GM12801 (cell line): ENCODE measurements at regions not wholly inside any gene's neighbourhood (a gene's known extent, or its start where the extent isn't known, plus 50 kb on each side); places are given as distances from the start of the nearest gene placed in this dataset.

Experiments used
- TF ChIP-seq, protein P1 (sequence below): IDR thresholded peaks from one replicate; pipeline ENCODE4 v1.5.1; 2011; ENCODE audit warnings: control low read depth; ENCODE audit not compliant: insufficient read length; ENCODE audit errors: extremely low read depth

DNA sequence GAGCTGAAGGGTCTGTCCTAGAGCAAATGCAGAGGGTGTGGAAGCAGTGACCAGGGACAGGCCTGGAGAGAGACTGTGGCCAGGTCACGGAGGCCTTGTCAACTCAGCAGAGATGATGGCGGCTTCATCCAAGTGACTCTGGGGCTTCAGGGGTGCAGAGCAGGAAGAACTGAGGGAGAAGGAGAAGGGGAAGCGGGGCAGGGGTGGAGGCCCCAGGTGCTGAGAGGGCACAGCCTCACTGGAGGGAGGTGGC, 299.1 kb downstream of the ZNF536 start:
- TF ChIP-seq, protein P1, sequence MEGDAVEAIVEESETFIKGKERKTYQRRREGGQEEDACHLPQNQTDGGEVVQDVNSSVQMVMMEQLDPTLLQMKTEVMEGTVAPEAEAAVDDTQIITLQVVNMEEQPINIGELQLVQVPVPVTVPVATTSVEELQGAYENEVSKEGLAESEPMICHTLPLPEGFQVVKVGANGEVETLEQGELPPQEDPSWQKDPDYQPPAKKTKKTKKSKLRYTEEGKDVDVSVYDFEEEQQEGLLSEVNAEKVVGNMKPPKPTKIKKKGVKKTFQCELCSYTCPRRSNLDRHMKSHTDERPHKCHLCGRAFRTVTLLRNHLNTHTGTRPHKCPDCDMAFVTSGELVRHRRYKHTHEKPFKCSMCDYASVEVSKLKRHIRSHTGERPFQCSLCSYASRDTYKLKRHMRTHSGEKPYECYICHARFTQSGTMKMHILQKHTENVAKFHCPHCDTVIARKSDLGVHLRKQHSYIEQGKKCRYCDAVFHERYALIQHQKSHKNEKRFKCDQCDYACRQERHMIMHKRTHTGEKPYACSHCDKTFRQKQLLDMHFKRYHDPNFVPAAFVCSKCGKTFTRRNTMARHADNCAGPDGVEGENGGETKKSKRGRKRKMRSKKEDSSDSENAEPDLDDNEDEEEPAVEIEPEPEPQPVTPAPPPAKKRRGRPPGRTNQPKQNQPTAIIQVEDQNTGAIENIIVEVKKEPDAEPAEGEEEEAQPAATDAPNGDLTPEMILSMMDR: no peak

DNA sequence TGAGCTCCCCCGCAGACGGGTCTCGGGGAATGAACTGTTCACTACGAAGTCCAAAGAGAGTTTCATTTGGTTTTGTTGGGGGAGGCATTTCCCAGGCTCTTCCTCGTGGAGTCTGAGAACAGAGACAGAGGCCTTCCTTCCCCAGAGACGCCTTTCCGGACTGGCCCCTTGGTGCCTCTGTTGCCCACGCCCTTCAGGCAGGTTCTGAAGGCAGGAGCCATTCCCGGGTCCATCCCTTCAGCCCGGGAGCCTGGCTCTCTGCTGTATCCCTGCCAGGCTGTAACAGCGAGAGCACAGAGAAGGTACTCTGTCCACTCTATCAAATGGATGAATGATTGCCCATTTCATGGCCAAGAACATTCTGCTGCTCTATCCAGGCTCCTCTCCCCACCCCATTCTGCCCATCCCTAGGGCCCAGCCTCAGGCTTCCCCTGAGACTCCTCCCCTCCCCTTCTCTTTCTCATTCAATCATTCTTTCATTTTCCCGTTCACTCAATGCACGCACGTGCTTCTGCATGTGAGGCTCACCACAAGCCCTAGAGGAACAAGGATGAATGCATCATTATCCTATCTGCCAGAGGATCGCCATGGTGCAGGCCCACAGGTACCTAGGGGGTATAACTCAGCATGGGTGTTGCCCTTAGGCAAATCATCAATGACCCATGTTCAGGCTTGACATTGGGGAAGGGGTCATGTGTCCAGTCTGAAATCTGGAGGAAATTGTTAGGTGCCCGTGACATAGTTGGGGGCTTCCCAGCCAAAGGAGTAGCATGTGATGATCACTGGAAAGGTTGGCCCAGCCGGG, 298.6 kb downstream of the ZNF536 start:
- TF ChIP-seq, protein P1: no peak

DNA sequence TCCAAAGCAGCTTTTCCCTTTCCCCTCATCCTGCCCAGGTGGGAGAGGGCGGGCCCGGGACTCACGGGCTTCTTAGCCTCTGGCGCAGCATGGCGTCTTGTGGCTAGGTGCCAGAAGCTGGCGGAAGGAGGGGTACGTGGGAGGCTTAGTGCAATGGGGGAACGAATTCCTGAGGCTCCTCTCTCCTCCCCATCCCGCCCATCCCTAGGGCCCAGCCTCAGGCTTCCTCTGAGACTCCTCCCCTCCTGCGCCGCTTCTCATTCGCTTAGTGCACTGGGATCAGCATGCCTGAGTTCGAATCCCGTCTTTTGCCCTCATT, 297.8 kb downstream of the ZNF536 start:
- TF ChIP-seq, protein P1: no peak

DNA sequence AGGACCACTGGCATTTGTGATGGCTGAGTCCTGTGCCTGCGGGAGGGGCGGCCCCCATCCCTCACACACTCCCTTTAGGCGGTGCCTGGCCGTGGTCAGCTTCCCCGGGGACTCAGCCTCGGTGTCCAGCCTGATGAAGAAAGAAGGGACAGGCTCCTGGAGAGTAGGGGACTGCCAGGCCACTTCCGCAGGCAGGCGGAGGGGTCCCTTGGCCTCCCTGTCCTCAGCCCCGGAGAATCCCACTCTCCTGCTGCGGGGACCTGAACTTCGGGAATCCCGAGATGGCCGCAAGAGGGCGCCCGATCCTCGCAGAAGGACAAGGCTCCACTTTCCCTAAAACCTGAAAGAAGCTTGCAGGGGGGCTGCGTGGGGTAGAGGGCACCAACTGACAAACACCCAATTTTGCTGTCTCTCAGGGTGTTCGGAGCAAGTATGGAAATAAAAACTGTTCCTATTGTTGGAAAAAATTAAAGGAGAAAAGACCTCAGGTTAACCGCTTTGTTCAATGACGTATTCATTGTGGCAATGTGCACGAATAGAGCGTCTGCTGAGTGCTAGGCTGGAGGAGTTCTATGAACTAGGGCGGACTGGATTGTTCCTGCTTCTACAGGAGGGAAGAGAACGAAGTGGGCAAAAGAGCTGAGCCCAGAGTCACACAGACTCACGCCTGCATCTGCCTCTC, 297.3 kb downstream of the ZNF536 start:
- TF ChIP-seq, protein P1: no peak

DNA sequence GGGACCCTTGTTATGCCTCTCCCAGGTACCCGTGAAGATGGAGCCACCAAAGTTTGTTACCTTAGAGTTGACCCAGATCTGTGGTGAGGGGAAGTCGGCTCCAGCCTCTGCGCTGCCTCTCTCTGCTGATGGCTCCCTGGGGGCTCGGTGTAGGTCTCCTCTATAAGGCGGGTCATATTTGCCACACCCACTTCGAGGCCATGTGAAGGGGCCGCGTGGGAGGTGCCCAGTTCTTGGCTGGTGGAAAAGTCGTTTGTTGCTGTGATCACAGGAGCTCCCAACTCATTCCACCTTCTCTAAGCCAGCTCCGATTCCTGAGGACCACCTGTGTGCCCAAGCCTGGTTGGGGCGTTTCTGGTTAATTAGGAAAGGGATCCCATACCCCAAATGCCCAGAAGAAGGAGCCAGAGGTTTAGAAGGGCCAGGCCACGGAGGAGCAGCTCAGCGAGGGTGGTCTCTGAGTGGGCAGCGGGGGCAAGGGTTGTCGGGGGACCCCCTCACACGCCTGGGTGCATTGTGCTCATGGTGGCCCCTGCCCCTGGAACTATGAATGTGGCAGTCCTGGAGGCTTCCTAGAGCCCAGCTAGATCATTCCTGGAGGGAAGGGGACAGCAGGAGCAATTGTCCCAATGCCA, 296.5 kb downstream of the ZNF536 start:
- TF ChIP-seq, protein P1: no peak

DNA sequence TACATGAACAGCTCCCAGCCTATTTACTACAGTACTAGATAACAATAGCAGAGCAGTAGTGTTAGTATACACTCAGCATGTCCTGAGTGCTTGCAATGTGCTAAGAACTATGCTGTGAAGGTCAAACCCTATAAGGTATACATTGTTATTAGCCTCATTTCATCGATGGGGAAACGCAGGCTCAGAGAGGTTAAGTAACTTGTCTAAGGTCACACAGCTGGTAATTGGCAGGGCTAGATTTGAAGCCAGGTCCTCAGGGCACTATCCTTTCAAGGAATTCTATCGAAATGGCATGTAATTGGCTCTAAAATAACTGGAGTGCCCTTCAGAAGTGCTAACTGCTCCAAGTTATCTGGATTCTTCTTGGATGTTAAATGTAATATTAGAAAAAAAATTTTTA, 295.6 kb downstream of the ZNF536 start:
- TF ChIP-seq, protein P1: no peak

DNA sequence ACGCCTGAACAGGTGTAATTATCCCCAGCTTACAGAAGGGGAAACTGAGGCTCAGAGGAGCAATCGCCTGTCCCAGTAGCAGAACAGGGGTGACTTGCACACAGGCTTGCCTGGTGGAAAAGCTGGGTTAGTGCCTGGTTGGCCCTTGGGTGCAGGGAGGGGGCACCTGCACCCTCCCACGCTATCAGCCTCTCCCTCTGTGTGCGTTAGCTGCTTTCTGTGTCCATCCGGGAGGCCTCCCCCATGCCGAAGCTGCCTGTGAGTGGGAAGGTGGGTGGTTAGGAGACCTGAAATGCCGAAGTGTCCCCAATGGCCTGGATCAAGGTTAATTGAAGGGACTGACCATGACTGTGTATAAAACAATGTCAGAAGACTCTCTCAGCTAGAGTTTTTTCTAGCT, 295.0 kb downstream of the ZNF536 start:
- TF ChIP-seq, protein P1: no peak
